Endothelial cell of umbilical vein (primary cell): ENCODE measurements at regions not wholly inside any gene's neighbourhood (a gene's known extent, or its start where the extent isn't known, plus 50 kb on each side); places are given as distances from the start of the nearest gene placed in this dataset.

Experiments
- BruUV-seq: library from RNA; stranded (reverse); fragments of 400-500 nt; replicated peaks from 2 replicates; lab custom pipeline; 2021; lab: Mats Ljungman, UMichigan
- CTCF ChIA-PET: fragments of 300-600, 350-600 bp; sonication (Branson Sonifier 250); formaldehyde crosslinking; loops from one replicate; lab custom pipeline; 2021; ENCODE audit warnings: antibody characterized with exemption, inconsistent platforms; lab: Charles Lee
- POLR2A ChIA-PET: fragments of 300-600, 350-600 bp; sonication (Branson Sonifier 250); formaldehyde crosslinking; loops from one replicate; lab custom pipeline; 2021; ENCODE audit warnings: antibody characterized with exemption, inconsistent platforms; lab: Charles Lee
- DNase-seq: peaks from one replicate; pipeline ENCODE4 v3.0.0-alpha.2; 2011; ENCODE audit warnings: low read depth, low spot score
- FAIRE-seq: peaks from 2 replicates; lab custom pipeline; 2011; peaks lifted over from hg19 to GRCh38; lab: Jason Lieb, UNC
- H2AFZ ChIP-seq: 2 replicates; pipeline ENCODE4 v1.6.0; 2012; ENCODE audit warnings: low read depth, low read length, control low read depth, inconsistent platforms
- H3K27ac ChIP-seq: 2 replicates; pipeline ENCODE4 v1.5.1; 2011; ENCODE audit warnings: low read depth, mild to moderate bottlenecking, control low read depth, low read length, moderate library complexity; ENCODE audit not compliant: insufficient read depth
- H3K27me3 ChIP-seq, 2 experiments: 2 replicates each; pipeline versions ENCODE4 v1.6.0 to v1.6.1; 2011; ENCODE audit warnings: low read length in 2 of 2, mixed read lengths in 1 of 2; ENCODE audit not compliant: control insufficient read depth in 2 of 2, insufficient read depth in 2 of 2
- H3K36me3 ChIP-seq, 2 experiments: 2 replicates in 1 of 2; 3 replicates in 1 of 2; pipeline ENCODE4 v1.5.1; 2011; ENCODE audit warnings: low read length in 2 of 2, mild to moderate bottlenecking in 1 of 2, moderate library complexity in 1 of 2; ENCODE audit not compliant: control insufficient read depth in 2 of 2, insufficient read depth in 2 of 2; ENCODE audit errors: extremely low read depth in 1 of 2
- H3K4me1 ChIP-seq: 3 replicates; pipeline ENCODE4 v1.5.1; 2011; ENCODE audit warnings: mild to moderate bottlenecking, low read length; ENCODE audit not compliant: control insufficient read depth, insufficient read depth; ENCODE audit errors: extremely low read depth
- H3K4me2 ChIP-seq: 2 replicates; pipeline ENCODE4 v1.6.1; 2011; ENCODE audit warnings: low read length, control low read depth, mixed read lengths; ENCODE audit not compliant: insufficient read depth
- H3K4me3 ChIP-seq, 3 experiments: fragments of 200-600 bp in 1 of 3; sonication (generic), shearing (Covaris generic) in 1 of 3; replicated peaks in 1 of 3; 2 replicates each; pipeline ENCODE4 v1.5.1; 2011 to 2016; ENCODE audit warnings: control low read depth in 3 of 3, low read length in 3 of 3, mild to moderate bottlenecking in 2 of 3, inconsistent platforms in 1 of 3, low read depth in 1 of 3, moderate library complexity in 1 of 3; ENCODE audit not compliant: insufficient read depth in 1 of 3
- H3K79me2 ChIP-seq: 2 replicates; pipeline ENCODE4 v1.6.0; 2012; ENCODE audit warnings: low read length, inconsistent platforms; ENCODE audit not compliant: control insufficient read depth, insufficient read depth
- H3K9ac ChIP-seq: replicated peaks from 2 replicates; pipeline ENCODE3; 2011; ENCODE audit warnings: low read length, control low read depth; ENCODE audit not compliant: insufficient read depth; ENCODE audit errors: extremely low read depth
- H3K9me1 ChIP-seq: replicated peaks from 3 replicates; pipeline ENCODE4 v1.6.0; 2011; ENCODE audit warnings: mild to moderate bottlenecking, low read length; ENCODE audit not compliant: control insufficient read depth, insufficient read depth; ENCODE audit errors: extremely low read depth
- H3K9me3 ChIP-seq: replicated peaks from 2 replicates; pipeline ENCODE4 v1.5.1; 2012; ENCODE audit warnings: low read length, inconsistent platforms; ENCODE audit not compliant: control insufficient read depth, insufficient read depth
- H4K20me1 ChIP-seq: replicated peaks from 2 replicates; pipeline ENCODE3; 2011; ENCODE audit warnings: mild to moderate bottlenecking, low read length; ENCODE audit not compliant: control insufficient read depth, insufficient read depth; ENCODE audit errors: extremely low read depth
- EZH2 ChIP-seq: IDR thresholded peaks from 2 replicates; pipeline ENCODE4 v1.6.1; 2012; ENCODE audit warnings: borderline replicate concordance, low read depth, mild to moderate bottlenecking, moderate library complexity, low read length, inconsistent platforms; ENCODE audit not compliant: severe bottlenecking
- JUN ChIP-seq: IDR thresholded peaks from 2 replicates; pipeline ENCODE4 v1.6.1; 2011; ENCODE audit warnings: borderline replicate concordance, low read depth; ENCODE audit not compliant: insufficient read length, insufficient read depth
- MYC ChIP-seq: IDR thresholded peaks from one replicate; pipeline ENCODE4 v1.6.1; 2011; ENCODE audit warnings: mild to moderate bottlenecking, low read depth, low read length
- POLR2A ChIP-seq: IDR thresholded peaks from 2 replicates; pipeline ENCODE4 v1.6.1; 2012; ENCODE audit warnings: low read depth, mild to moderate bottlenecking, control low read depth, low read length
- POLR2AphosphoS5 ChIP-seq: IDR thresholded peaks from 2 replicates; pipeline ENCODE4 v1.6.1; 2012; ENCODE audit warnings: low read depth, mild to moderate bottlenecking, control low read depth, low read length, moderate library complexity; ENCODE audit not compliant: insufficient read depth
- dilution Hi-C: fragments of 300-500 bp; cut with MboI; formaldehyde crosslinking; loops from one replicate; pipeline ENCODE4 v1.15.0; 2019; ENCODE audit warnings: low sequenced_read_pairs; ENCODE audit not compliant: extremely low pct_ligation_motif_present
- intact Hi-C: fragments of 100-400 bp; cut with micrococcal nuclease; formaldehyde crosslinking; loops from one replicate; pipeline ENCODE4 v1.10.0; 2022
- TF ChIP-seq, protein P1 (sequence below): IDR thresholded peaks from 2 replicates; pipeline ENCODE4 v1.6.1; 2011; ENCODE audit not compliant: insufficient read depth, insufficient read length
- TF ChIP-seq, protein P2 (sequence below), 2 donors: IDR thresholded peaks; 1 replicate in 1 of 2; 2 replicates in 1 of 2; pipeline ENCODE4 v1.5.1; 2011; ENCODE audit warnings: low read length in 2 of 2, mild to moderate bottlenecking in 2 of 2, moderate library complexity in 2 of 2, control low read depth in 1 of 2, inconsistent platforms in 1 of 2, low read depth in 1 of 2; ENCODE audit not compliant: insufficient read depth in 1 of 2; ENCODE audit errors: extremely low read depth in 1 of 2

DNA sequence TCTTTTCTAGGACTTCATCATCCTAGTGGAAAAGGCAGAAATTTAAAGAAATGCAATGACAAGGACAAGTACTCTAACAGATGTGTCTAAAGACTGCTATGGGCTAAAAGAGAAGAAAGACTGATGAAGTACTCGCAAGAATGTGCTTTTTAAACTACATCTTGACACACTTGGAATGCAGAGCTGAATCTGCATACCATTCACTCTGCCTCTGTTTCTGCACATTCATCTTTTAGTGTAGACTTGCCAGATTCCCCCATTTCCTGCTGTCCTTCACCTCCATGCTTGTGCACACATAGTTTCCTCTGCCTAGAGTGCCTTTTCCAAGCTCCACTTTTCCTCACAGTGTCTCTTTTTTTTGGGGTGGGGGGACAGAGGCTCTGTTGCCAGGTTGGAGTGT, 239.0 kb upstream of the CCDC179 start:
- dilution Hi-C loops = no loop called here
- FAIRE-seq (no peak), DNase-seq (no peak)
- H3K36me3 ChIP-seq = no peaks in the 10 kb centered on the region
- H3K9me1 ChIP-seq = no peaks in the 10 kb centered on the region
- ChIA-PET POLR2A (no interaction called here), CTCF (interaction anchor here (0.7 to 1.0 kb wide), 2 partner anchors 178 to 223 kb away, joined by 3 read pairs; no protein-coding TSS in a partner anchor)
- no TSS peak for BruUV-seq
- no peak overlapping the region for H3K4me3 ChIP-seq
- no peaks in the 10 kb centered on the region for H3K27me3 ChIP-seq
- TF ChIP-seq POLR2AphosphoS5 = no peak
- TF ChIP-seq, protein P1, sequence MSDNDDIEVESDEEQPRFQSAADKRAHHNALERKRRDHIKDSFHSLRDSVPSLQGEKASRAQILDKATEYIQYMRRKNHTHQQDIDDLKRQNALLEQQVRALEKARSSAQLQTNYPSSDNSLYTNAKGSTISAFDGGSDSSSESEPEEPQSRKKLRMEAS = no peak
- TF ChIP-seq, protein P2, sequence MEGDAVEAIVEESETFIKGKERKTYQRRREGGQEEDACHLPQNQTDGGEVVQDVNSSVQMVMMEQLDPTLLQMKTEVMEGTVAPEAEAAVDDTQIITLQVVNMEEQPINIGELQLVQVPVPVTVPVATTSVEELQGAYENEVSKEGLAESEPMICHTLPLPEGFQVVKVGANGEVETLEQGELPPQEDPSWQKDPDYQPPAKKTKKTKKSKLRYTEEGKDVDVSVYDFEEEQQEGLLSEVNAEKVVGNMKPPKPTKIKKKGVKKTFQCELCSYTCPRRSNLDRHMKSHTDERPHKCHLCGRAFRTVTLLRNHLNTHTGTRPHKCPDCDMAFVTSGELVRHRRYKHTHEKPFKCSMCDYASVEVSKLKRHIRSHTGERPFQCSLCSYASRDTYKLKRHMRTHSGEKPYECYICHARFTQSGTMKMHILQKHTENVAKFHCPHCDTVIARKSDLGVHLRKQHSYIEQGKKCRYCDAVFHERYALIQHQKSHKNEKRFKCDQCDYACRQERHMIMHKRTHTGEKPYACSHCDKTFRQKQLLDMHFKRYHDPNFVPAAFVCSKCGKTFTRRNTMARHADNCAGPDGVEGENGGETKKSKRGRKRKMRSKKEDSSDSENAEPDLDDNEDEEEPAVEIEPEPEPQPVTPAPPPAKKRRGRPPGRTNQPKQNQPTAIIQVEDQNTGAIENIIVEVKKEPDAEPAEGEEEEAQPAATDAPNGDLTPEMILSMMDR (IDR thresholded peaks at IDR 0.05; ENCODE audit: extremely low read depth in 1 of 2, insufficient read depth in 1 of 2, low read depth in 1 of 2, low read length in 2 of 2) = no peak
- no peak for TF ChIP-seq JUN
- H3K9me3 ChIP-seq = no peaks in the 10 kb centered on the region
- no peak overlapping the region for H3K4me2 ChIP-seq
- H2AFZ ChIP-seq = no peak overlapping the region
- H3K9ac ChIP-seq = no peak overlapping the region
- no peaks in the 10 kb centered on the region for H4K20me1 ChIP-seq
- H3K79me2 ChIP-seq = no peaks in the 10 kb centered on the region
- intact Hi-C loops = no loop called here
- no peak overlapping the region for H3K27ac ChIP-seq
- H3K4me1 ChIP-seq = no peaks in the 10 kb centered on the region

DNA sequence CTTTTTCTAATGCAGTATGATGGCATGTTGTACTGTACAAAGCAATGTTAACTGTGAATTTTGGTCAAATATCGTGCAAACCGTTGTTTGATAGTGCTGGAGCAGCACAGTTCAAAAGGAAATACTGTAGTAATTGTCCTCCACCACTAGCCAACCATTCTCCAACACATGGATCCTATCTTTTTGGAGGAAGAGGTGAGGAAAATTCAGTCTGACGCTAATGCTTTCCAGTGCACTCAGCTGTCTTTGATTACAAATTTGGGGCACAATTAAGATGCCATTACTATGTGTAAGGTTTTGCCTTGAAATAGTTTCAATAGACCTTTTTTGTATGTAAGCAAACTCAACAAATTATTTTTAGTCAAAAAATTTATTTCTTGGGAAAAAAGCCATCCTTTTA, 240.5 kb upstream of the CCDC179 start:
- no peak for DNase-seq
- FAIRE-seq = no peak

More for the DNA sequence above, 240.5 kb upstream of the CCDC179 start:
- TF ChIP-seq POLR2A (no peak), MYC (no peak), EZH2 (no peak), POLR2AphosphoS5 (no peak)
- TF ChIP-seq, protein P2 (IDR thresholded peaks at IDR 0.05; ENCODE audit: extremely low read depth in 1 of 2, insufficient read depth in 1 of 2, low read depth in 1 of 2, low read length in 2 of 2) = no peak
- H3K4me3 ChIP-seq = no peak overlapping the region
- no peaks in the 10 kb centered on the region for H3K36me3 ChIP-seq
- dilution Hi-C loops = no loop called here
- no peak overlapping the region for H3K9ac ChIP-seq
- no peaks in the 10 kb centered on the region for H4K20me1 ChIP-seq
- no peaks in the 10 kb centered on the region for H3K9me1 ChIP-seq
- ChIA-PET POLR2A (no interaction called here), CTCF (no interaction called here)
- no peaks in the 10 kb centered on the region for H3K4me1 ChIP-seq
- H3K27ac ChIP-seq = no peak overlapping the region
- intact Hi-C loops = no loop called here
- no peaks in the 10 kb centered on the region for H3K9me3 ChIP-seq
- no TSS peak for BruUV-seq
- H3K4me2 ChIP-seq = no peak overlapping the region
- H2AFZ ChIP-seq = no peak overlapping the region
- no peaks in the 10 kb centered on the region for H3K27me3 ChIP-seq
- no peaks in the 10 kb centered on the region for H3K79me2 ChIP-seq
